LNCaP clone FGC (cell line): ENCODE measurements at regions not wholly inside any gene's neighbourhood (a gene's known extent, or its start where the extent isn't known, plus 50 kb on each side); places are given as distances from the start of the nearest gene placed in this dataset.
A peak's percentile ranks its signal among the peaks of the same experiment; 100 is the strongest.

Experiments
- DNase-seq: peaks from one replicate; pipeline ENCODE4 v3.0.0-alpha.2; 2011; ENCODE audit warnings: low read depth
- H3K4me3 ChIP-seq: 2 replicates; pipeline ENCODE4 v1.5.1; 2011; ENCODE audit warnings: mild to moderate bottlenecking, low read depth, low read length, control low read depth
- TF ChIP-seq, protein P1 (sequence below): IDR thresholded peaks from 2 replicates; pipeline ENCODE4 v1.5.1; 2012; ENCODE audit warnings: mild to moderate bottlenecking; ENCODE audit not compliant: control insufficient read depth, insufficient read depth; ENCODE audit errors: extremely low read depth

GRCh38 chr11:81026032-81026431 lies 1585.2 kb upstream of the TENM4 start:
- DNase-seq, result no peak
- TF ChIP-seq, protein P1, sequence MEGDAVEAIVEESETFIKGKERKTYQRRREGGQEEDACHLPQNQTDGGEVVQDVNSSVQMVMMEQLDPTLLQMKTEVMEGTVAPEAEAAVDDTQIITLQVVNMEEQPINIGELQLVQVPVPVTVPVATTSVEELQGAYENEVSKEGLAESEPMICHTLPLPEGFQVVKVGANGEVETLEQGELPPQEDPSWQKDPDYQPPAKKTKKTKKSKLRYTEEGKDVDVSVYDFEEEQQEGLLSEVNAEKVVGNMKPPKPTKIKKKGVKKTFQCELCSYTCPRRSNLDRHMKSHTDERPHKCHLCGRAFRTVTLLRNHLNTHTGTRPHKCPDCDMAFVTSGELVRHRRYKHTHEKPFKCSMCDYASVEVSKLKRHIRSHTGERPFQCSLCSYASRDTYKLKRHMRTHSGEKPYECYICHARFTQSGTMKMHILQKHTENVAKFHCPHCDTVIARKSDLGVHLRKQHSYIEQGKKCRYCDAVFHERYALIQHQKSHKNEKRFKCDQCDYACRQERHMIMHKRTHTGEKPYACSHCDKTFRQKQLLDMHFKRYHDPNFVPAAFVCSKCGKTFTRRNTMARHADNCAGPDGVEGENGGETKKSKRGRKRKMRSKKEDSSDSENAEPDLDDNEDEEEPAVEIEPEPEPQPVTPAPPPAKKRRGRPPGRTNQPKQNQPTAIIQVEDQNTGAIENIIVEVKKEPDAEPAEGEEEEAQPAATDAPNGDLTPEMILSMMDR, result no peak
- no peak overlapping the region for H3K4me3 ChIP-seq

- H3K4me3 ChIP-seq, result no peak overlapping the region
- TF ChIP-seq, protein P1, result no peak
- no peak for DNase-seq
These were observed 1581.2 kb upstream of the TENM4 start for GRCh38 chr11:81022057-81022456.

DNA sequence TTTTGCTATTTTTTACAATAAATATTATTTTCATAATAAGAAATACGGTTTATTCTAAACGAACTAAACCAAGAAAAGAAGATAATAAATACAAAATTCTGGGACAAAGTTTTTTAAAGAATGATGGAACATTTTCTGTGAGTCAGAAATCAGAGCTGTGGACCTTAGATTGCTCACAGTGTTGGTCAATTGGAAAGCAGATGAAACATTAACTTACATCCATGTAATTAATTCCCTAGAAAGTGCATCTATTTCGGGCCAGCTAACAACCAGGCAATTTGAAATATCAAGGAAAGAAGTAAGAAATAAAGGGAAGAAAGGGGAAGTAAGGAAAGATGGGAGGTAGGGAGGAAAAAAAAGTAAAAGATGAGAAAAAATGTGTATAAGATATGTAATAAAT lies 1569.8 kb upstream of the TENM4 start:
- H3K4me3 ChIP-seq, result no peak overlapping the region
- TF ChIP-seq, protein P1, result no peak
- no peak for DNase-seq

GRCh38 chr11:81007046-81007445 lies 1566.2 kb upstream of the TENM4 start:
- DNase-seq, result no peak
- TF ChIP-seq, protein P1, result peak; percentile 4; the same call in 1 of the 2 replicates
- no peak overlapping the region for H3K4me3 ChIP-seq

GRCh38 chr11:81005595-81005994 lies 1564.8 kb upstream of the TENM4 start:
- no peak overlapping the region for H3K4me3 ChIP-seq
- no peak for DNase-seq
- TF ChIP-seq, protein P1, result no peak

GRCh38 chr11:81004576-81004975 lies 1563.7 kb upstream of the TENM4 start:
- no peak overlapping the region for H3K4me3 ChIP-seq
- TF ChIP-seq, protein P1, result no peak
- DNase-seq, result no peak

GRCh38 chr11:81002374-81002773 lies 1561.5 kb upstream of the TENM4 start:
- no peak overlapping the region for H3K4me3 ChIP-seq
- TF ChIP-seq, protein P1, result no peak
- no peak for DNase-seq
